Jurkat, Clone E6-1 (cell line): ENCODE measurements at regions not wholly inside any gene's neighbourhood (a gene's known extent, or its start where the extent isn't known, plus 50 kb on each side); places are given as distances from the start of the nearest gene placed in this dataset.

ENCODE experiments used
- DNase-seq: peaks from one replicate; pipeline ENCODE4 v3.0.0-alpha.2; 2011; ENCODE audit warnings: low read depth, low spot score
- H3K4me3 ChIP-seq: 2 replicates; pipeline ENCODE4 v1.5.1; 2011; ENCODE audit warnings: mild to moderate bottlenecking, low read length, control low read depth, moderate library complexity

DNA sequence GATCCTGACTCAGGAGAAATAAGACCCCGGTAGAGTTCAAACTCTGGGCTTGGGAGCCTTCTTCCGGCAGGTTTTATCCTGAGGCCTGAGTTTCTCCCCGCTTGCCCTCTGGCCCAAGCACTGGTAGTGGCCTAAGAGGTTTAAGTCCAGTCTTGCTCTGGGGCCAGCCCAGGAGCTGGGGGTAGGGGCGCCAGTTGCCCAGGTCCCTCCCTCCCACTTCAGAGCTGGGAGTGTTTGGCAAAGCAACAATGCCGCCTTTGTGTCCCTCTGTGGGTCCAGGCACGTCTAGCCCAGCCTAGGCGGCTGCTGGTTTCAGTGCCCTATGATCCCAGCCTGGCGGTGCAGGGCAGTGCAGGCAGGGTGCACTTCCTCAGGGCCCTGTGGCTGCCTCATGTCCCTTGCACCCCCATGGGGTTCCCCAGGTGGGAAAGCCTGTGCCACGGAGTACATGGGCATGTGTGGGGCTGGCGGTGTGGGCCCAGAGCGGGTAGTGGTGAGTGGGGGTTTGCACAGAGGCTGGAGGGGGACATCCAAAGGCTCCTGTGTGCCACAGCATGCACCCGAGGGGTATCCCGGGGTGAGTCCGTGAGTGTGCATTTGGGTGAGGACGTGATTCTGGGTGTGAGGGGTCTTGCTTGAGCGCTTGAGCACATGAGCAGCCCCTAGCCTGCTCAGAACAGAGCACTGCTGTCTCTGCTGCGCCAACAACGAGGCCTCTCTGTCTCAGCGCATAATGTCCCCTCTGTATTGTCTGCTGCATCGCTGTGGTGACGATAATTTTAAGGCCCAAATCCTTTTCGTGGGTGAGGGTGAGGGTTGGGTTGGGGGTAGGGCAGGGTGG lies 61.7 kb upstream of the PSD2 start:
- DNase-seq: no peak
- no peak overlapping the region for H3K4me3 ChIP-seq

DNA sequence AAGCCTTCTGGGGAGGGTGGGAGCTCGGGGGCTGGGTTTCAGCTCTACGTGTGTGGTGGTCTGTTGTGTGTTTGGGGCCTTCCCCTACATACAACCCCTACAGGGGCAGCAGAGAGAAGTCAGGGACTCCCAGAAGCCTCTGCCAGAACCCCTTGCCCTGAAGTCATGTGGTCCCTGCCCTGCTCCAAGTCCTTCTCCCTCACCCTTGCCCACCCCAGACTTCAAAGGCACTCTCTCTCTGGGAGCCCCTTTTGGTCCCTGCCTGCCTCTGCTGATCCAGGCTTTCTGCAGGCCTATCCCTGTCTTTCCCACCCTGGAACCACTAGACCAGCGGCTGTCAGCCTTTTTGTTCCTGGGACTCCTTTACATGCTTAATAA lies 61.1 kb upstream of the PSD2 start:
- no peak for DNase-seq
- H3K4me3 ChIP-seq: no peak overlapping the region

GRCh38 chr5:139738193-139739149 lies 57.1 kb upstream of the PSD2 start:
- no peak overlapping the region for H3K4me3 ChIP-seq
- DNase-seq: no peak

GRCh38 chr5:139739150-139739974 lies 56.2 kb upstream of the PSD2 start:
- no peak for DNase-seq
- H3K4me3 ChIP-seq: no peak overlapping the region

DNA sequence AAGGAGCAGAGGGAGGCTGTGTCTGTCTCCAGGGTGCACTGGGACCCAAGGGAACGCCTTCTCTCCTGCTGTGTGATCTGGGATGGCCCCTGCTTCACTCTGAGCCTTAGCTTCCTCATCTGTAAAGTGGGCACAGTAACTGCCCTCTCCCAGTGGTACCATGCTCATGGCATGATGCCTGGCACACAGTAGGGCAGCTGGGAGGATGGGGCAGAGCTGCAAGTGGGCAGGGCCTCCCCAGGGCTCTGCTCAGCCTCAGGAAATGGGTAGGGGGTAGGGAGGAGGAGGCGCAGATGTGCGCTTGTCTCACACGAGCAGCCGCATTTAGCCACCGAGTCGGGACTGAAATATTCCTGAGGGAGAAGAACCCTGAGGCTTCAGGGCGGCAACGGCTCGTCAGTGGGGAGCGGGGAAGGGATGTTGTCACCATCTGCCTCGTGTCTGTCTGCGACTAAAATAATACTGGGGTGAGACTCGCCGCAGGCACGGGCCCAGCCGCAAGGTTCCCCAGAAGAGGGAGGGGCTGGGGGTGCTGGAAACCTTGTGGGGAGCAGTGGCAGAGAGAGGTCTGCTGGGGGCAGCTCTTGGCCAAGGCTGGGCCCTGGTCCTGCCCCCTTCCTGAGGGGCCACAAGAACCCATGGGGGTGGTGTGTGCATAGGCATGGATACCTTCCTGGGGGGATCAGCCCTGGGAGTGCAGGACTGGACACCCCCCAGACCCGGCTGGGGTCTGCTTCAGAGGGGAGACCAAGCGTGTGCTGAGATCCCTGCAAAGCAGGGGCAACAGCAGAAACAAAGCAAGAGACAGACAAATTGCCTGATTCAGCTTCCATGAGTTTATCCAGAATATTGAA lies 55.2 kb upstream of the PSD2 start:
- DNase-seq: no peak
- H3K4me3 ChIP-seq: no peak overlapping the region

GRCh38 chr5:139740992-139741672 lies 54.5 kb upstream of the PSD2 start:
- H3K4me3 ChIP-seq: no peak overlapping the region
- no peak for DNase-seq

GRCh38 chr5:139741823-139742172 lies 53.8 kb upstream of the PSD2 start:
- H3K4me3 ChIP-seq: no peak overlapping the region
- no peak for DNase-seq

GRCh38 chr5:139742173-139742903 lies 53.3 kb upstream of the PSD2 start:
- no peak for DNase-seq
- H3K4me3 ChIP-seq: no peak overlapping the region

DNA sequence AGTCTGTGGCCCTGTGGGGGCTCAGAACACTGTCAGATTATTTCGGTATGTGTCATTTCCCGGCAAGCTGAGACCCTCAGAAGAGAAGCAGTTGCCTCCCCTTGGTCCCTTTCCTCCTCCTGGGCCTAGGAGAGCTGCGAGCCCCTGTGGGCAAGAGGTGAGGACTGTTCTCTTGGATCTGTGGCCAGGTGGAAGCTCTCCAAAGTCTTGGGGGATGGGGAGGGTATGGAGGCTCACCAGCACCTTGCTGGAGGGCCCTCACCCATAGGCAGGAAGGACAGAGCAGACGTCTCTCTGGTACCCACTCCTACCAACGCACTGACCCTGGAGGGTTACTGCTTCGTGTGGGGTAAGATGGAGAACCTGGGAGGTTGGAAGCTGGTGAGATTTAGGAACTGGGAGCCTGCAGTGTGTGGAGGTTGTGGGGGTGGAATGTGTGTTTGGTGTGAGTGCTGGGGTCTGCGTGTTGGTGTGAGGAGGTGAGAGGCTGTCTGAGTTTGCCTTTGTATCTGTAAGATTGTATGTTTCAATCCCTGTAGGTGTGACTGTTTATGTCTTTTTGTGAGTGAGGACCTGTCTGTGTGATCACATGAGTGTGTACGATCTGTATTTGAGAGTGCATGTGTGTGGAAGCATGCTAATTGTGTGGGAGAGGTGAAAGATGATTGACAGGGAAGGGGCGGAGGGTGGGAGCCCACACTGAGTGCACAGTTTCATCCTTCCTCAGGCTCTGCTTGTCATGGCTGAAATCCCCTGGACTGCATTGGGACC lies 52.4 kb upstream of the PSD2 start:
- no peak overlapping the region for H3K4me3 ChIP-seq
- no peak for DNase-seq

DNA sequence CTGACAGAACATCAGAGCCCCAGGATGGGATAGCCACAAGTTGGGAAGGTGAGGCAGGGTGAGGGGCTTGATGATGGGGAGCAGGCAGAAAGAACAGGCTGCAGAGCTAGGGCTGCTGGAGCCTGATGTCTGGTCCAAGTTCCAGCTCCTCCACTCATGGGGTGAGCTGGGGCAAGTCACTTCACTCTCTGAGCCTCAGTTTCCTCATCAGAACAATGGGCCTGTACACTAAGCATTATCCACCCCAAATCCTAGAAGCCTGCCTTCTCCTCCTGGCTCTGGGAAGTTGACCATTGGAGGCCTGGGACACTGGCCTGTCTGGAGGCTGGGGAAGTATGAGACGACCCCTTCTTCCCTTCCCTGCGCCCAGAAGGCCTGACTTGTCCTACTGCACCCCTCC lies 51.8 kb upstream of the PSD2 start:
- no peak for DNase-seq

GRCh38 chr5:139744471-139745131 lies 51.0 kb upstream of the PSD2 start:
- no peak for DNase-seq
- H3K4me3 ChIP-seq: no peak overlapping the region

More for the DNA sequence above, 51.8 kb upstream of the PSD2 start:
- no peak overlapping the region for H3K4me3 ChIP-seq

DNA sequence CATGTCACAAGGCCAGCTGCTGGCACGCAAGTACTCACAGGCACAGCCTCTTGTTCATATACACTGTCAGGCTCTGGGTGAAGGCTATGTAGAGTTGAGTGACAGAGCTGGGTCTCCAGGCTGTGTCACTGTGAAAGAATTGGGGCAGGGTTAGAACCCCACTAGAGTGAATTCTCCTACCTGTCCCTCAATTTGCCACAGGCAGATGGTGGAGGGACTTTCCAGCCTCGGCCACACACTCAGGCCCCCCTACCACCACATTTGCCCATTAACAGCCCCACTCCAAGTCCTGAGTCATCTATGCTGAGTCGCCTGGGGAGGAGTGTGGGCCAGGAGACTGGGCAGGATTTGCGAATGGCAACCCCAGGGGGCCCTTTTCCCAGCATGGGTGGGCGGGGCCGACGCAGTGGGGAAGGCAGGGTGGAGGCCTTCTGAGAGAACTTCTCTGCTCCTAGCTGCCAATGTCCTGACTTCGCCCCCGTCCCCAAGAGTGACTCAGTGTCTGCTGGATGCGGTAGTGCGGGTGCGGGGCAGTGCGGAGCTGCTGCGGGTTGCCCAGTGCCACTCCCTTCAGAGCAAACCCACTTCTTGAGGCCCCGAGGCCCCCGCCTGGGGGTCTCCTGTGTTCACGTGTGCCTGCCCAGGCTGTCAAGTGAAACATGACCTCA lies 50.3 kb upstream of the PSD2 start:
- no peak for DNase-seq
- no peak overlapping the region for H3K4me3 ChIP-seq

DNA sequence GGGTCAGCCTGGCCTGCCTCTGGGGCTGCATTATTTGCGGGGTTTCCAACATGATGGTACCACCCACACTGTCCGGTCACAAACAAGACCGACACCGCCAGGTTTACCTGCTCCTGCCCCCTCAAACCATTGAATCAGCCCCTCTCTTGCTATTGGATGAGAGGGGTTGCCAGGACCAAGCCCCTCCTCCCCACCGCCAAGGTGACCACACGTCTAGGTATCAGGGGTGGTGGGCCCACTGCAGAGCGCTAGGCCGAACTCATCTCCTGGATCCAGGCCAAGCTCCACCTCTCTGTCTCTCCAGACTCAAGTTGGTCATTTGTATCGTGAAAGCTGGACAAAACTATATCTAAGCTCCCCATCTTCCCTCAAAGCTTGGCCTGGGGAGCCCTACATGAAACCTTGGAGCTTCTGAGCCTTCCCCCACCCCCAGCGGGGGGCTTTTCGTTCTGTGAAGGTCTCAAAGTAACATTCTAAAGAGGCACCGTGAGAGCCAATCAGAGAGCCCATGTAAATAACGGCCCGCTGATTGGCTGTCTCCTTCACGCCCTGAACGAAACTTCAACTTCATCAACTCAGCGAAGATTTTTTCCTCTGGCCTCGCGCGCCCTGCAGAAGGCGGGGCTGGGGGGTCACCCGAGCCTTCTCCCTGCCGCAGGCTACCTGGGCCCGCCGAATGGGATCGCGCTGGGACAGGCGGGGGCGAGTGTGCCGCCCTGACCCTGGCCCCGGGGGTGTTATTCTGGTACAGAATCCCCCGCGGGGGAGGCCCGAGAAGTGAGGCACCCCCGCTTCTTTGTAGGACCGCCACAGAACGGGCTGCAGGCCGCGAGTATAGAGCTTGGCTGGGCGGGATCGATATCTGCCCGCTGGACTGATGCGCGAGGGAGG lies 49.6 kb upstream of the PSD2 start:
- peak overlapping the region; percentile 36 for H3K4me3 ChIP-seq
- DNase-seq: peak; percentile 37
